Endothelial cell of umbilical vein (primary cell): ENCODE measurements at regions not wholly inside any gene's neighbourhood (a gene's known extent, or its start where the extent isn't known, plus 50 kb on each side); places are given as distances from the start of the nearest gene placed in this dataset.

Experiments
- BruUV-seq: library from RNA; stranded (reverse); fragments of 400-500 nt; replicated peaks from 2 replicates; lab custom pipeline; 2021; lab: Mats Ljungman, UMichigan
- CTCF ChIA-PET: fragments of 300-600, 350-600 bp; sonication (Branson Sonifier 250); formaldehyde crosslinking; loops from one replicate; lab custom pipeline; 2021; ENCODE audit warnings: antibody characterized with exemption, inconsistent platforms; lab: Charles Lee
- POLR2A ChIA-PET: fragments of 300-600, 350-600 bp; sonication (Branson Sonifier 250); formaldehyde crosslinking; loops from one replicate; lab custom pipeline; 2021; ENCODE audit warnings: antibody characterized with exemption, inconsistent platforms; lab: Charles Lee
- DNase-seq: peaks from one replicate; pipeline ENCODE4 v3.0.0-alpha.2; 2011; ENCODE audit warnings: low read depth, low spot score
- FAIRE-seq: peaks from 2 replicates; lab custom pipeline; 2011; peaks lifted over from hg19 to GRCh38; lab: Jason Lieb, UNC
- H2AFZ ChIP-seq: 2 replicates; pipeline ENCODE4 v1.6.0; 2012; ENCODE audit warnings: low read depth, low read length, control low read depth, inconsistent platforms
- H3K27ac ChIP-seq: 2 replicates; pipeline ENCODE4 v1.5.1; 2011; ENCODE audit warnings: low read depth, mild to moderate bottlenecking, control low read depth, low read length, moderate library complexity; ENCODE audit not compliant: insufficient read depth
- H3K27me3 ChIP-seq, 2 experiments: 2 replicates each; pipeline versions ENCODE4 v1.6.0 to v1.6.1; 2011; ENCODE audit warnings: low read length in 2 of 2, mixed read lengths in 1 of 2; ENCODE audit not compliant: control insufficient read depth in 2 of 2, insufficient read depth in 2 of 2
- H3K36me3 ChIP-seq, 2 experiments: 2 replicates in 1 of 2; 3 replicates in 1 of 2; pipeline ENCODE4 v1.5.1; 2011; ENCODE audit warnings: low read length in 2 of 2, mild to moderate bottlenecking in 1 of 2, moderate library complexity in 1 of 2; ENCODE audit not compliant: control insufficient read depth in 2 of 2, insufficient read depth in 2 of 2; ENCODE audit errors: extremely low read depth in 1 of 2
- H3K4me1 ChIP-seq: 3 replicates; pipeline ENCODE4 v1.5.1; 2011; ENCODE audit warnings: mild to moderate bottlenecking, low read length; ENCODE audit not compliant: control insufficient read depth, insufficient read depth; ENCODE audit errors: extremely low read depth
- H3K4me2 ChIP-seq: 2 replicates; pipeline ENCODE4 v1.6.1; 2011; ENCODE audit warnings: low read length, control low read depth, mixed read lengths; ENCODE audit not compliant: insufficient read depth
- H3K4me3 ChIP-seq, 3 experiments: fragments of 200-600 bp in 1 of 3; sonication (generic), shearing (Covaris generic) in 1 of 3; replicated peaks in 1 of 3; 2 replicates each; pipeline ENCODE4 v1.5.1; 2011 to 2016; ENCODE audit warnings: control low read depth in 3 of 3, low read length in 3 of 3, mild to moderate bottlenecking in 2 of 3, inconsistent platforms in 1 of 3, low read depth in 1 of 3, moderate library complexity in 1 of 3; ENCODE audit not compliant: insufficient read depth in 1 of 3
- H3K79me2 ChIP-seq: 2 replicates; pipeline ENCODE4 v1.6.0; 2012; ENCODE audit warnings: low read length, inconsistent platforms; ENCODE audit not compliant: control insufficient read depth, insufficient read depth
- H3K9ac ChIP-seq: replicated peaks from 2 replicates; pipeline ENCODE3; 2011; ENCODE audit warnings: low read length, control low read depth; ENCODE audit not compliant: insufficient read depth; ENCODE audit errors: extremely low read depth
- H3K9me1 ChIP-seq: replicated peaks from 3 replicates; pipeline ENCODE4 v1.6.0; 2011; ENCODE audit warnings: mild to moderate bottlenecking, low read length; ENCODE audit not compliant: control insufficient read depth, insufficient read depth; ENCODE audit errors: extremely low read depth
- H3K9me3 ChIP-seq: replicated peaks from 2 replicates; pipeline ENCODE4 v1.5.1; 2012; ENCODE audit warnings: low read length, inconsistent platforms; ENCODE audit not compliant: control insufficient read depth, insufficient read depth
- H4K20me1 ChIP-seq: replicated peaks from 2 replicates; pipeline ENCODE3; 2011; ENCODE audit warnings: mild to moderate bottlenecking, low read length; ENCODE audit not compliant: control insufficient read depth, insufficient read depth; ENCODE audit errors: extremely low read depth
- EZH2 ChIP-seq: IDR thresholded peaks from 2 replicates; pipeline ENCODE4 v1.6.1; 2012; ENCODE audit warnings: borderline replicate concordance, low read depth, mild to moderate bottlenecking, moderate library complexity, low read length, inconsistent platforms; ENCODE audit not compliant: severe bottlenecking
- FOS ChIP-seq: IDR thresholded peaks from 2 replicates; pipeline ENCODE4 v1.6.1; 2011; ENCODE audit warnings: mild to moderate bottlenecking, low read length, moderate library complexity, borderline replicate concordance; ENCODE audit not compliant: insufficient read depth
- GATA2 ChIP-seq: IDR thresholded peaks from 2 replicates; pipeline ENCODE4 v1.7.0; 2011; ENCODE audit warnings: low read depth, mild to moderate bottlenecking, moderate library complexity, mixed read lengths, low read length; ENCODE audit not compliant: insufficient read length, insufficient read depth
- JUN ChIP-seq: IDR thresholded peaks from 2 replicates; pipeline ENCODE4 v1.6.1; 2011; ENCODE audit warnings: borderline replicate concordance, low read depth; ENCODE audit not compliant: insufficient read length, insufficient read depth
- MYC ChIP-seq: IDR thresholded peaks from one replicate; pipeline ENCODE4 v1.6.1; 2011; ENCODE audit warnings: mild to moderate bottlenecking, low read depth, low read length
- POLR2A ChIP-seq: IDR thresholded peaks from 2 replicates; pipeline ENCODE4 v1.6.1; 2012; ENCODE audit warnings: low read depth, mild to moderate bottlenecking, control low read depth, low read length
- POLR2AphosphoS5 ChIP-seq: IDR thresholded peaks from 2 replicates; pipeline ENCODE4 v1.6.1; 2012; ENCODE audit warnings: low read depth, mild to moderate bottlenecking, control low read depth, low read length, moderate library complexity; ENCODE audit not compliant: insufficient read depth
- dilution Hi-C: fragments of 300-500 bp; cut with MboI; formaldehyde crosslinking; loops from one replicate; pipeline ENCODE4 v1.15.0; 2019; ENCODE audit warnings: low sequenced_read_pairs; ENCODE audit not compliant: extremely low pct_ligation_motif_present
- intact Hi-C: fragments of 100-400 bp; cut with micrococcal nuclease; formaldehyde crosslinking; loops from one replicate; pipeline ENCODE4 v1.10.0; 2022
- TF ChIP-seq, protein P1 (sequence below): IDR thresholded peaks from 2 replicates; pipeline ENCODE4 v1.6.1; 2011; ENCODE audit not compliant: insufficient read depth, insufficient read length
- TF ChIP-seq, protein P2 (sequence below), 2 donors: IDR thresholded peaks; 1 replicate in 1 of 2; 2 replicates in 1 of 2; pipeline ENCODE4 v1.5.1; 2011; ENCODE audit warnings: low read length in 2 of 2, mild to moderate bottlenecking in 2 of 2, moderate library complexity in 2 of 2, control low read depth in 1 of 2, inconsistent platforms in 1 of 2, low read depth in 1 of 2; ENCODE audit not compliant: insufficient read depth in 1 of 2; ENCODE audit errors: extremely low read depth in 1 of 2

DNA sequence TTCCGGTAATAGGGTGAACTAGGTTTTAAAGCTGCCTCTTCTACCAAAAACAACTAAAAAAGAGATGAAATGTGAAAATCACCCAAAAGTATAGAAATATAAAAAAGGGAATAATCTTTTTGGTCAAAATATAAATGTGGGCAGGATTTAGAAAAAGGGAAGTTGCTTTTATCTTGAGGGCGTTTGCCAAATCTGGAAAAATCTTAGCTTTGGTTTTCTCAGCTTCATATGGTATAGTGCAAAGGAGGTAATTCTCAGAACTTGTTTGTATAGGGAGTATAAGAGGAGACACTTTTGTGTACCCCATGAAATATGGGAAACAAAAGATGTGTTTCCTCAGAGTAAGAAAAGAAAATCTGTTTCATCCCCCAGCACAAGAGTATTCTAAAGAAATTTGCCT lies 54.2 kb upstream of the TRIM26 start:
- FAIRE-seq = no peak
- TF ChIP-seq GATA2 (no peak), POLR2AphosphoS5 (no peak), MYC (no peak), EZH2 (no peak), POLR2A (no peak), FOS (no peak), JUN (no peak)
- TF ChIP-seq, protein P1, sequence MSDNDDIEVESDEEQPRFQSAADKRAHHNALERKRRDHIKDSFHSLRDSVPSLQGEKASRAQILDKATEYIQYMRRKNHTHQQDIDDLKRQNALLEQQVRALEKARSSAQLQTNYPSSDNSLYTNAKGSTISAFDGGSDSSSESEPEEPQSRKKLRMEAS = no peak
- TF ChIP-seq, protein P2, sequence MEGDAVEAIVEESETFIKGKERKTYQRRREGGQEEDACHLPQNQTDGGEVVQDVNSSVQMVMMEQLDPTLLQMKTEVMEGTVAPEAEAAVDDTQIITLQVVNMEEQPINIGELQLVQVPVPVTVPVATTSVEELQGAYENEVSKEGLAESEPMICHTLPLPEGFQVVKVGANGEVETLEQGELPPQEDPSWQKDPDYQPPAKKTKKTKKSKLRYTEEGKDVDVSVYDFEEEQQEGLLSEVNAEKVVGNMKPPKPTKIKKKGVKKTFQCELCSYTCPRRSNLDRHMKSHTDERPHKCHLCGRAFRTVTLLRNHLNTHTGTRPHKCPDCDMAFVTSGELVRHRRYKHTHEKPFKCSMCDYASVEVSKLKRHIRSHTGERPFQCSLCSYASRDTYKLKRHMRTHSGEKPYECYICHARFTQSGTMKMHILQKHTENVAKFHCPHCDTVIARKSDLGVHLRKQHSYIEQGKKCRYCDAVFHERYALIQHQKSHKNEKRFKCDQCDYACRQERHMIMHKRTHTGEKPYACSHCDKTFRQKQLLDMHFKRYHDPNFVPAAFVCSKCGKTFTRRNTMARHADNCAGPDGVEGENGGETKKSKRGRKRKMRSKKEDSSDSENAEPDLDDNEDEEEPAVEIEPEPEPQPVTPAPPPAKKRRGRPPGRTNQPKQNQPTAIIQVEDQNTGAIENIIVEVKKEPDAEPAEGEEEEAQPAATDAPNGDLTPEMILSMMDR (IDR thresholded peaks at IDR 0.05; ENCODE audit: extremely low read depth in 1 of 2, insufficient read depth in 1 of 2, low read depth in 1 of 2, low read length in 2 of 2) = no peak
- no peak for DNase-seq
- BruUV-seq = no TSS peak
- peaks cover 3% of the 10 kb centered on the region for H3K9me1 ChIP-seq
- H3K9ac ChIP-seq = no peak overlapping the region
- H4K20me1 ChIP-seq = no peaks in the 10 kb centered on the region
- H3K27ac ChIP-seq = no peak overlapping the region
- H2AFZ ChIP-seq = no peak overlapping the region
- no peaks in the 10 kb centered on the region for H3K79me2 ChIP-seq
- H3K4me3 ChIP-seq = no peak overlapping the region
- no peak overlapping the region for H3K4me2 ChIP-seq
- H3K9me3 ChIP-seq = no peaks in the 10 kb centered on the region
- ChIA-PET POLR2A (no interaction called here), CTCF (interaction anchor here (0.9 to 1.1 kb wide), 3 partner anchors 9 to 49 kb away, joined by 3 read pairs; no protein-coding TSS in a partner anchor)
- peaks cover 0 to 4% of the 10 kb centered on the region in 2 experiments for H3K27me3 ChIP-seq
- intact Hi-C loops (no loop called here), dilution Hi-C loops (no loop called here)
- no peaks in the 10 kb centered on the region for H3K36me3 ChIP-seq
- H3K4me1 ChIP-seq = no peaks in the 10 kb centered on the region
